ENCODE measurements at regions not wholly inside any gene's neighbourhood (a gene's known extent, or its start where the extent isn't known, plus 50 kb on each side); places are given as distances from the start of the nearest gene placed in this dataset.

GRCh38 chr11:87574193-87574592 is 536.5 kb downstream of the TMEM135 start:
- TF ChIP-seq CTCF (IDR thresholded peaks at IDR 0.05 in 4 of 5, conservative IDR thresholded peaks at IDR 0.05 in 1 of 5) = no peak
- no peak for TF ChIP-seq POLR2A (IDR thresholded peaks at IDR 0.05)
